ENCODE measurements at regions not wholly inside any gene's neighbourhood (a gene's known extent, or its start where the extent isn't known, plus 50 kb on each side); places are given as distances from the start of the nearest gene placed in this dataset.
"Not testable (repeated sequence)": the region's sequence is repeated elsewhere in the genome, so short reads cannot be mapped to it uniquely, and the experiment has no call there.

DNA sequence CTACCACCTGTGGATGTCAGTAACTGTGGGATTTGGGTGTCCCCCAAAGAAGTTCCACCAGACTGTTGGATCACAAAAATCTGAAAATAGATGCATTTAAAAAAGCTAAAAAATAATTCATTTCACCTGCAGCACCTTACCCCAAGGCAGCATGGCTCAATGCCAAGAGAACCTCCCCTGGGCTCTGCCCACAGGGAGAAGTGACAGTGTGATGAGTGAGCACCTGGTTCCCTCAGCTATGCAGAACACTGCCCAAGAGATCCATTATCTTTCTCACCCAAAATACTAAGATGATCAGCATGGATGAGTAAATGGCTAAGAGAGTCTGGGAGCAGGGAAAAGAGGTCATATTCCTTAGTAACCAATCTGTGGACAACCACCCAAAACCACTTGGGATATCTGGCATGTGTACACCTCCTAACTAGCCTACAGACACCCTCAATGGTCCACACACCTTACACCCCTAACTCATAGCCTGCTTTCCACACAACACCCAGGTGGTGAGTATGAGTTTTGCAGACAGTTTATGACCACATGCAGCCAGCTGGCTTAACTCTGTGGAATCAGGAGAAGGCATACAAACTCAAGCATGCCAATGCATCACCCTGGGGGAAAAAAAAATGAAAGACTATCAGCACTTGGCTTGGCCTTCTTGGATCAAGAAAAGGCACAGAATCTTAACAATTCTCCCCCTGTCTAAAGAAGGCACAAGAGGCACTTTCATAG, 416.5 kb upstream of the SMIM31 start:
- TF ChIP-seq, protein P1, sequence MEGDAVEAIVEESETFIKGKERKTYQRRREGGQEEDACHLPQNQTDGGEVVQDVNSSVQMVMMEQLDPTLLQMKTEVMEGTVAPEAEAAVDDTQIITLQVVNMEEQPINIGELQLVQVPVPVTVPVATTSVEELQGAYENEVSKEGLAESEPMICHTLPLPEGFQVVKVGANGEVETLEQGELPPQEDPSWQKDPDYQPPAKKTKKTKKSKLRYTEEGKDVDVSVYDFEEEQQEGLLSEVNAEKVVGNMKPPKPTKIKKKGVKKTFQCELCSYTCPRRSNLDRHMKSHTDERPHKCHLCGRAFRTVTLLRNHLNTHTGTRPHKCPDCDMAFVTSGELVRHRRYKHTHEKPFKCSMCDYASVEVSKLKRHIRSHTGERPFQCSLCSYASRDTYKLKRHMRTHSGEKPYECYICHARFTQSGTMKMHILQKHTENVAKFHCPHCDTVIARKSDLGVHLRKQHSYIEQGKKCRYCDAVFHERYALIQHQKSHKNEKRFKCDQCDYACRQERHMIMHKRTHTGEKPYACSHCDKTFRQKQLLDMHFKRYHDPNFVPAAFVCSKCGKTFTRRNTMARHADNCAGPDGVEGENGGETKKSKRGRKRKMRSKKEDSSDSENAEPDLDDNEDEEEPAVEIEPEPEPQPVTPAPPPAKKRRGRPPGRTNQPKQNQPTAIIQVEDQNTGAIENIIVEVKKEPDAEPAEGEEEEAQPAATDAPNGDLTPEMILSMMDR (IDR thresholded peaks at IDR 0.05; ENCODE audit: unreplicated experiment), result no peak
- Mint-ChIP-seq H3K27me3 (ENCODE audit: low read depth) (no peaks in the 10 kb centered on the region), H3K9me3 (peaks cover 29% of the 10 kb centered on the region), H3K27ac (no peak overlapping the region), H3K4me3 (no peak overlapping the region), H3K4me1 (peaks cover 1% of the 10 kb centered on the region), H3K36me3 (no peaks in the 10 kb centered on the region)
- DNase-seq (ENCODE audit: low spot score in 2 of 2, unreplicated experiment in 2 of 2), result no peak

- no peak overlapping the region for H3K4me3 Mint-ChIP-seq
- H3K27me3 Mint-ChIP-seq (ENCODE audit: low read depth), result no peaks in the 10 kb centered on the region
- H3K36me3 Mint-ChIP-seq, result no peaks in the 10 kb centered on the region
- no peaks in the 10 kb centered on the region for H3K4me1 Mint-ChIP-seq
- H3K27ac Mint-ChIP-seq, result no peak overlapping the region
- H3K9me3 Mint-ChIP-seq, result peaks cover 11% of the 10 kb centered on the region
- TF ChIP-seq, protein P1 (IDR thresholded peaks at IDR 0.05; ENCODE audit: unreplicated experiment), result no peak
- no peak for DNase-seq (ENCODE audit: low spot score in 2 of 2, unreplicated experiment in 2 of 2)
Measured at GRCh38 chr4:164343472-164343976, 410.4 kb upstream of the SMIM31 start.

- no peaks in the 10 kb centered on the region for H3K27me3 Mint-ChIP-seq (ENCODE audit: low read depth)
- no peaks in the 10 kb centered on the region for H3K4me1 Mint-ChIP-seq
- H3K27ac Mint-ChIP-seq, result no peak overlapping the region
- TF ChIP-seq, protein P1 (IDR thresholded peaks at IDR 0.05; ENCODE audit: unreplicated experiment), result no peak
- H3K9me3 Mint-ChIP-seq, result peaks cover 11% of the 10 kb centered on the region
- DNase-seq (ENCODE audit: low spot score in 2 of 2, unreplicated experiment in 2 of 2), result no peak
- H3K36me3 Mint-ChIP-seq, result no peaks in the 10 kb centered on the region
- H3K4me3 Mint-ChIP-seq, result no peak overlapping the region
Measured at GRCh38 chr4:164345756-164346155, 408.2 kb upstream of the SMIM31 start.

GRCh38 chr4:164350061-164350460, 403.9 kb upstream of the SMIM31 start:
- Mint-ChIP-seq H3K36me3 (no peaks in the 10 kb centered on the region), H3K27ac (no peak overlapping the region), H3K9me3 (no peaks in the 10 kb centered on the region), H3K4me3 (no peak overlapping the region), H3K27me3 (ENCODE audit: low read depth) (no peaks in the 10 kb centered on the region), H3K4me1 (no peaks in the 10 kb centered on the region)
- TF ChIP-seq, protein P1 (IDR thresholded peaks at IDR 0.05; ENCODE audit: unreplicated experiment), result no peak
- no peak for DNase-seq (ENCODE audit: low spot score in 2 of 2, unreplicated experiment in 2 of 2)

DNA sequence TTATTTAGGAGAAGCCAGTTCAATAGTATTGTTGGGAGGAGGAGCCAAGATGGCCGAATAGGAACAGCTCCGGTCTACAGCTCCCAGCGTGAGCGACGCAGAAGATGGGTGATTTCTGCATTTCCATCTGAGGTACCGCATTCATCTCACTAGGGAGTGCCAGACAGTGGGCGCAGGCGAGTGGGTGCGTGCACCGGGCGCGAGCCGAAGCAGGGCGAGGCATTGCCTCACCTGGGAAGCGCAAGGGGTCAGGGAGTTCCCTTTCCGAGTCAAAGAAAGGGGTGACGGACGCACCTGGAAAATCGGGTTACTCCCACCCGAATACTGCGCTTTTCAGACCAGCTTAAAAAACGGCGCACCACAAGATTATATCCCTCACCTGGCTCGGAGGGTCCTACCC, 403.2 kb upstream of the SMIM31 start:
- H3K9me3 Mint-ChIP-seq; DNase-seq (ENCODE audit: low spot score in 2 of 2, unreplicated experiment in 2 of 2); H3K4me1 Mint-ChIP-seq; H3K27me3 Mint-ChIP-seq (ENCODE audit: low read depth); H3K4me3 Mint-ChIP-seq; H3K27ac Mint-ChIP-seq; H3K36me3 Mint-ChIP-seq: not testable (repeated sequence)

- no peak for DNase-seq (ENCODE audit: low spot score in 2 of 2, unreplicated experiment in 2 of 2)
- no peaks in the 10 kb centered on the region for H3K4me1 Mint-ChIP-seq
- H3K9me3 Mint-ChIP-seq, result no peaks in the 10 kb centered on the region
- no peaks in the 10 kb centered on the region for H3K36me3 Mint-ChIP-seq
- TF ChIP-seq, protein P1 (IDR thresholded peaks at IDR 0.05; ENCODE audit: unreplicated experiment), result no peak
- H3K4me3 Mint-ChIP-seq, result no peak overlapping the region
- H3K27me3 Mint-ChIP-seq (ENCODE audit: low read depth), result peaks cover 3% of the 10 kb centered on the region
- H3K27ac Mint-ChIP-seq, result no peak overlapping the region
Measured at GRCh38 chr4:164357957-164358356, 396.0 kb upstream of the SMIM31 start.
